UCSD-AML1 (cell line): ENCODE measurements at regions not wholly inside any gene's neighbourhood (a gene's known extent, or its start where the extent isn't known, plus 50 kb on each side); places are given as distances from the start of the nearest gene placed in this dataset.

Source experiments
- DNase-seq: peaks from one replicate; lab custom pipeline; 2025; ENCODE audit not compliant: unreplicated experiment; lab: John Stamatoyannopoulos, UW

- no peak for DNase-seq
These were observed 291.5 kb downstream of the ZNF516 start for GRCh38 chr18:76203552-76203951.

- no peak for DNase-seq
These were observed 292.7 kb downstream of the ZNF516 start for GRCh38 chr18:76202322-76202721.

GRCh38 chr18:76195601-76196000 is 299.4 kb downstream of the ZNF516 start:
- no peak for DNase-seq

- DNase-seq = no peak
These were observed 306.9 kb downstream of the ZNF516 start for GRCh38 chr18:76188097-76188496.

GRCh38 chr18:76179257-76179656 is 315.8 kb downstream of the ZNF516 start:
- no peak for DNase-seq

GRCh38 chr18:76177160-76177559 is 317.9 kb downstream of the ZNF516 start:
- DNase-seq = no peak

- DNase-seq = no peak
These were observed 320.6 kb downstream of the ZNF516 start for GRCh38 chr18:76174451-76174850.

- DNase-seq = no peak
These were observed 325.3 kb downstream of the ZNF516 start for GRCh38 chr18:76169733-76170132.

GRCh38 chr18:76167845-76168621 is 327.0 kb downstream of the ZNF516 start:
- DNase-seq = no peak

GRCh38 chr18:76167410-76167809 is 327.6 kb downstream of the ZNF516 start:
- no peak for DNase-seq

- DNase-seq = no peak
These were observed 332.2 kb downstream of the ZNF516 start for GRCh38 chr18:76162886-76163285.

- DNase-seq = no peak
These were observed 333.1 kb downstream of the ZNF516 start for GRCh38 chr18:76161983-76162382.

GRCh38 chr18:76153691-76154090 is 341.4 kb downstream of the ZNF516 start:
- no peak for DNase-seq

GRCh38 chr18:76149734-76150133 is 345.3 kb downstream of the ZNF516 start:
- no peak for DNase-seq

- DNase-seq = no peak
These were observed 345.8 kb downstream of the ZNF516 start for GRCh38 chr18:76149284-76149683.

- DNase-seq = no peak
These were observed 349.3 kb downstream of the ZNF516 start for GRCh38 chr18:76145521-76146376.

- no peak for DNase-seq
These were observed 350.2 kb downstream of the ZNF516 start for GRCh38 chr18:76144844-76145243.

- no peak for DNase-seq
These were observed 352.4 kb downstream of the ZNF516 start for GRCh38 chr18:76142611-76143010.

GRCh38 chr18:76139844-76140243 is 355.2 kb downstream of the ZNF516 start:
- DNase-seq = no peak

- no peak for DNase-seq
These were observed 357.8 kb downstream of the ZNF516 start for GRCh38 chr18:76137216-76137615.

GRCh38 chr18:76136701-76137100 is 358.3 kb downstream of the ZNF516 start:
- no peak for DNase-seq

- no peak for DNase-seq
These were observed 360.4 kb downstream of the ZNF516 start for GRCh38 chr18:76134628-76135027.
